ENCODE measurements at regions not wholly inside any gene's neighbourhood (a gene's known extent, or its start where the extent isn't known, plus 50 kb on each side); places are given as distances from the start of the nearest gene placed in this dataset.

DNA sequence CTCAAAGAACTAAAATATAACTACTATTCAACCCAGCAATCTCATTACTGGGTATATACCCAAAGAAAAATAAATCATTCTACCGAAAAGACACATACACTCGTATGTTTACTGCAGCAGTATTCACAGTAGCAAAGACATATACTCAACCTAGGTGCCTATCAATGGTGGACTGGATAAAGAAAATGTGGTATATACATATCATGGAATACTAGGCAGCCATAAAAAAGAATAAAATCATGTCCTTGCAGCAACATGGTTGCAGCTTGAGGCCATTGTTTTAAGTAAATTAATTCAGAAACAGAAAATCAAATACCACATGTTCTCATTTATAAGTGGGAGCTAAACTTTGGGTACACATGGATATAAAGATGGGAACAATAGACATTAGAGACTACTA, 266.2 kb upstream of the POU3F1 start:
- Histone ChIP-seq H3K23me2 (ENCODE audit: insufficient read length, low read depth, low read length, poor library complexity, severe bottlenecking) (no peaks in the 10 kb centered on the region), H3K27ac (ENCODE audit: insufficient read length, low read depth, low read length) (no peak overlapping the region), H3K18ac (ENCODE audit: insufficient read length, low read depth, low read length) (no peak overlapping the region), H2BK5ac (ENCODE audit: insufficient read length, low read length) (no peak overlapping the region), H4K91ac (ENCODE audit: insufficient read length, low read depth, low read length) (no peak overlapping the region), H2BK12ac (ENCODE audit: insufficient read length, low read depth, low read length) (no peak overlapping the region), H3K4me2 (ENCODE audit: insufficient read depth, insufficient read length, low read length) (no peak overlapping the region), H2BK20ac (ENCODE audit: low read depth, low read length, poor library complexity, severe bottlenecking) (no peak overlapping the region), H3K23ac (ENCODE audit: insufficient read length, low read depth, low read length) (no peak overlapping the region), H3K9me3 (ENCODE audit: control insufficient read depth, low read depth, low read length) (no peaks in the 10 kb centered on the region), H3K27me3 (ENCODE audit: insufficient read depth, low read length) (no peaks in the 10 kb centered on the region), H2BK15ac (ENCODE audit: low read depth, low read length) (no peak overlapping the region), H2BK120ac (ENCODE audit: low read depth, low read length, poor library complexity, severe bottlenecking) (no peak overlapping the region), H4K5ac (ENCODE audit: insufficient read length, low read depth, low read length) (no peak overlapping the region), H4K20me1 (ENCODE audit: control insufficient read depth, insufficient read depth, insufficient read length) (no peaks in the 10 kb centered on the region), H3K9ac (ENCODE audit: extremely low read depth, insufficient read length, low read length) (no peak overlapping the region), H4K8ac (replicated peaks; ENCODE audit: insufficient read length, low read depth, low read length) (no peak overlapping the region), H2AK5ac (ENCODE audit: insufficient read length, low read length) (no peak overlapping the region), H3K56ac (ENCODE audit: insufficient read length, low read depth, low read length) (no peak overlapping the region), H3K4me1 (ENCODE audit: insufficient read depth, low read length) (no peaks in the 10 kb centered on the region), H3T11ph (ENCODE audit: low read length) (no peak overlapping the region), H3K14ac (ENCODE audit: insufficient read depth, low read length) (no peak overlapping the region), H3K4ac (ENCODE audit: low read depth, low read length) (no peak overlapping the region), H2AFZ (ENCODE audit: low read length) (no peak overlapping the region), H3K79me1 (ENCODE audit: insufficient read depth, low read depth, low read length, poor library complexity, severe bottlenecking) (no peaks in the 10 kb centered on the region), H3K79me2 (ENCODE audit: insufficient read depth, low read length) (no peaks in the 10 kb centered on the region)
- Mint-ChIP-seq H3K27ac (no peak overlapping the region), H3K4me3 (no peak overlapping the region), H3K4me1 (0 out of 4 replicates have a peak, but pooled peaks cover 0 to 4% of the 10 kb centered on the region in 2 experiments), H3K36me3 (ENCODE audit: insufficient read depth in 1 of 3, low read depth in 3 of 3) (peaks cover 0 to 5% (median 2%) of the 10 kb centered on the region in 3 experiments; a peak in 3 of 7 replicates), H3K9me3 (peaks cover 0 to 4% of the 10 kb centered on the region in 2 experiments; a peak in 1 of 5 replicates), H3K27me3 (ENCODE audit: low read depth) (no peaks in the 10 kb centered on the region)
- DNase-seq: no peak
- TF ChIP-seq, protein P1, sequence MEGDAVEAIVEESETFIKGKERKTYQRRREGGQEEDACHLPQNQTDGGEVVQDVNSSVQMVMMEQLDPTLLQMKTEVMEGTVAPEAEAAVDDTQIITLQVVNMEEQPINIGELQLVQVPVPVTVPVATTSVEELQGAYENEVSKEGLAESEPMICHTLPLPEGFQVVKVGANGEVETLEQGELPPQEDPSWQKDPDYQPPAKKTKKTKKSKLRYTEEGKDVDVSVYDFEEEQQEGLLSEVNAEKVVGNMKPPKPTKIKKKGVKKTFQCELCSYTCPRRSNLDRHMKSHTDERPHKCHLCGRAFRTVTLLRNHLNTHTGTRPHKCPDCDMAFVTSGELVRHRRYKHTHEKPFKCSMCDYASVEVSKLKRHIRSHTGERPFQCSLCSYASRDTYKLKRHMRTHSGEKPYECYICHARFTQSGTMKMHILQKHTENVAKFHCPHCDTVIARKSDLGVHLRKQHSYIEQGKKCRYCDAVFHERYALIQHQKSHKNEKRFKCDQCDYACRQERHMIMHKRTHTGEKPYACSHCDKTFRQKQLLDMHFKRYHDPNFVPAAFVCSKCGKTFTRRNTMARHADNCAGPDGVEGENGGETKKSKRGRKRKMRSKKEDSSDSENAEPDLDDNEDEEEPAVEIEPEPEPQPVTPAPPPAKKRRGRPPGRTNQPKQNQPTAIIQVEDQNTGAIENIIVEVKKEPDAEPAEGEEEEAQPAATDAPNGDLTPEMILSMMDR (conservative IDR thresholded peaks at IDR 0.05): no peak
- WGBS (ENCODE audit: extremely low coverage, insufficient read length, low lambda C conversion rate): no CpG with 5 or more reads among the region's 2 CpGs

Data from H9 (cell line).